H9 (cell line): ENCODE measurements at regions not wholly inside any gene's neighbourhood (a gene's known extent, or its start where the extent isn't known, plus 50 kb on each side); places are given as distances from the start of the nearest gene placed in this dataset.

Experiments
- DNase-seq: peaks from one replicate; pipeline ENCODE4 v3.0.0-alpha.2; 2017
- H2AFZ ChIP-seq: one replicate; pipeline ENCODE4 v1.6.1; 2013; ENCODE audit warnings: mild to moderate bottlenecking, low read length, control low read depth, moderate library complexity
- H2AK5ac ChIP-seq: 2 replicates; pipeline ENCODE4 v1.6.1; 2013; ENCODE audit warnings: low read length, control low read depth, mixed read lengths; ENCODE audit not compliant: insufficient read length
- H2BK120ac ChIP-seq: one replicate; pipeline ENCODE4 v1.6.1; 2013; ENCODE audit warnings: low read depth, mild to moderate bottlenecking, low read length, control low read depth, inconsistent platforms; ENCODE audit not compliant: poor library complexity, severe bottlenecking
- H2BK12ac ChIP-seq: 2 replicates; pipeline ENCODE4 v1.6.1; 2013; ENCODE audit warnings: low read length, control low read depth, mixed read lengths, low read depth; ENCODE audit not compliant: insufficient read length
- H2BK15ac ChIP-seq: 2 replicates; pipeline ENCODE4 v1.6.1; 2013; ENCODE audit warnings: low read depth, low read length, control low read depth
- H2BK20ac ChIP-seq: one replicate; pipeline ENCODE4 v1.6.1; 2013; ENCODE audit warnings: low read depth, mild to moderate bottlenecking, low read length, control low read depth, inconsistent platforms; ENCODE audit not compliant: poor library complexity, severe bottlenecking
- H2BK5ac ChIP-seq: 2 replicates; pipeline ENCODE4 v1.6.1; 2013; ENCODE audit warnings: low read length, control low read depth, mixed read lengths; ENCODE audit not compliant: insufficient read length
- H3K14ac ChIP-seq: 2 replicates; pipeline ENCODE4 v1.6.1; 2013; ENCODE audit warnings: low read length, control low read depth; ENCODE audit not compliant: insufficient read depth
- H3K18ac ChIP-seq: 2 replicates; pipeline ENCODE4 v1.6.1; 2013; ENCODE audit warnings: low read depth, mild to moderate bottlenecking, mixed read lengths, low read length, control low read depth; ENCODE audit not compliant: insufficient read length
- H3K23ac ChIP-seq: 2 replicates; pipeline ENCODE4 v1.6.1; 2013; ENCODE audit warnings: low read length, control low read depth, mixed read lengths, low read depth; ENCODE audit not compliant: insufficient read length
- H3K23me2 ChIP-seq: 2 replicates; pipeline ENCODE4 v1.6.1; 2013; ENCODE audit warnings: low read depth, mild to moderate bottlenecking, mixed read lengths, low read length, control low read depth; ENCODE audit not compliant: insufficient read length, poor library complexity, severe bottlenecking
- H3K27ac ChIP-seq: 2 replicates; pipeline ENCODE4 v1.5.1; 2013; ENCODE audit warnings: low read length, control low read depth, mixed read lengths, low read depth; ENCODE audit not compliant: insufficient read length
- H3K27me3 ChIP-seq: 2 replicates; pipeline ENCODE4 v1.6.1; 2013; ENCODE audit warnings: low read length, control low read depth, inconsistent platforms; ENCODE audit not compliant: insufficient read depth
- H3K4ac ChIP-seq: 2 replicates; pipeline ENCODE4 v1.6.1; 2013; ENCODE audit warnings: low read depth, mild to moderate bottlenecking, control low read depth, inconsistent platforms, low read length, moderate library complexity
- H3K4me1 ChIP-seq: 2 replicates; pipeline ENCODE4 v1.6.1; 2013; ENCODE audit warnings: low read length, control low read depth, inconsistent platforms; ENCODE audit not compliant: insufficient read depth
- H3K4me2 ChIP-seq: 2 replicates; pipeline ENCODE4 v1.6.1; 2013; ENCODE audit warnings: low read length, control low read depth, mixed read lengths; ENCODE audit not compliant: insufficient read length, insufficient read depth
- H3K56ac ChIP-seq: 2 replicates; pipeline ENCODE4 v1.6.1; 2013; ENCODE audit warnings: low read depth, mild to moderate bottlenecking, mixed read lengths, low read length, control low read depth; ENCODE audit not compliant: insufficient read length
- H3K79me1 ChIP-seq: 2 replicates; pipeline ENCODE4 v1.6.1; 2013; ENCODE audit warnings: low read depth, mild to moderate bottlenecking, moderate library complexity, low read length, control low read depth, inconsistent platforms; ENCODE audit not compliant: insufficient read depth, poor library complexity, severe bottlenecking
- H3K79me2 ChIP-seq: 2 replicates; pipeline ENCODE4 v1.6.1; 2013; ENCODE audit warnings: low read length, control low read depth, inconsistent platforms; ENCODE audit not compliant: insufficient read depth
- H3K9ac ChIP-seq: 2 replicates; pipeline ENCODE4 v1.6.1; 2013; ENCODE audit warnings: low read length, control low read depth, mixed read lengths; ENCODE audit not compliant: insufficient read length; ENCODE audit errors: extremely low read depth
- H3K9me3 ChIP-seq: one replicate; pipeline ENCODE4 v1.6.1; 2013; ENCODE audit warnings: low read depth, low read length, inconsistent platforms; ENCODE audit not compliant: control insufficient read depth
- H3T11ph ChIP-seq: one replicate; pipeline ENCODE4 v1.6.1; 2013; ENCODE audit warnings: mild to moderate bottlenecking, low read length, control low read depth, inconsistent platforms
- H4K20me1 ChIP-seq: one replicate; pipeline ENCODE4 v1.6.1; 2013; ENCODE audit not compliant: control insufficient read depth, insufficient read length, insufficient read depth
- H4K5ac ChIP-seq: 2 replicates; pipeline ENCODE4 v1.6.1; 2013; ENCODE audit warnings: low read depth, mild to moderate bottlenecking, mixed read lengths, low read length, control low read depth; ENCODE audit not compliant: insufficient read length
- H4K8ac ChIP-seq: replicated peaks from 2 replicates; pipeline ENCODE4 v1.6.1; 2013; ENCODE audit warnings: low read length, control low read depth, mixed read lengths, low read depth; ENCODE audit not compliant: insufficient read length
- H4K91ac ChIP-seq: 2 replicates; pipeline ENCODE4 v1.6.1; 2013; ENCODE audit warnings: low read depth, mild to moderate bottlenecking, moderate library complexity, mixed read lengths, low read length, control low read depth; ENCODE audit not compliant: insufficient read length
- H3K27ac Mint-ChIP-seq, 3 experiments: 2 replicates in 2 of 3; 3 replicates in 1 of 3; pipeline ENCODE4 v1.8.0; 2020 to 2021; ENCODE audit warnings: mixed read lengths in 3 of 3, mild to moderate bottlenecking in 1 of 3, moderate library complexity in 1 of 3
- H3K27me3 Mint-ChIP-seq: 2 replicates; pipeline ENCODE4 v1.8.0; 2021; ENCODE audit warnings: low read depth, mild to moderate bottlenecking, moderate library complexity, mixed read lengths
- H3K36me3 Mint-ChIP-seq, 3 experiments: 2 replicates in 2 of 3; 3 replicates in 1 of 3; pipeline ENCODE4 v1.8.0; 2020 to 2021; ENCODE audit warnings: low read depth in 3 of 3, mixed read lengths in 3 of 3; ENCODE audit not compliant: insufficient read depth in 1 of 3
- H3K4me1 Mint-ChIP-seq, 2 experiments: 2 replicates each; pipeline ENCODE4 v1.8.0; 2020; ENCODE audit warnings: mixed read lengths in 2 of 2
- H3K4me3 Mint-ChIP-seq, 2 experiments: 2 replicates in 1 of 2; 3 replicates in 1 of 2; pipeline ENCODE4 v1.8.0; 2020 to 2021; ENCODE audit warnings: mild to moderate bottlenecking in 2 of 2, mixed read lengths in 2 of 2, moderate library complexity in 1 of 2
- H3K9me3 Mint-ChIP-seq, 2 experiments: 2 replicates in 1 of 2; 3 replicates in 1 of 2; pipeline ENCODE4 v1.8.0; 2020; ENCODE audit warnings: mild to moderate bottlenecking in 2 of 2, mixed read lengths in 2 of 2, moderate library complexity in 1 of 2
- CTCF ChIP-seq: fragments of 200-600 bp; sonication (generic); conservative IDR thresholded peaks from 3 replicates; pipeline ENCODE4 v1.8.0; 2021; ENCODE audit warnings: antibody characterized with exemption, mild to moderate bottlenecking
- WGBS: extraction: QIAGEN DNeasy Blood & Tissue Kit; methylation state at CpG from one replicate; pipeline ENCODE4 v1.1.7; 2013; ENCODE audit warnings: missing lambda C conversion rate, low lambda C conversion rate, mixed read lengths; ENCODE audit not compliant: insufficient read length; ENCODE audit errors: extremely low coverage; 5-methylcytosine and 5-hydroxymethylcytosine counted together

- H3T11ph ChIP-seq, result no peak overlapping the region
- H2BK12ac ChIP-seq, result no peak overlapping the region
- Mint-ChIP-seq H3K9me3 (no peaks in the 10 kb centered on the region), H3K4me3 (no peak overlapping the region), H3K36me3 (no peaks in the 10 kb centered on the region; a peak in 1 of 7 replicates), H3K4me1 (peaks cover 17 to 18% of the 10 kb centered on the region in 2 experiments), H3K27ac (no peak overlapping the region), H3K27me3 (no peaks in the 10 kb centered on the region; the same call in none of the 2 replicates)
- H2BK20ac ChIP-seq, result no peak overlapping the region
- H3K56ac ChIP-seq, result no peak overlapping the region
- H3K79me2 ChIP-seq, result no peaks in the 10 kb centered on the region
- H3K4me1 ChIP-seq, result peaks cover 4% of the 10 kb centered on the region; the same call in 1 of the 2 replicates
- no peak overlapping the region for H2BK5ac ChIP-seq
- no peak overlapping the region for H4K5ac ChIP-seq
- H4K91ac ChIP-seq, result no peak overlapping the region
- no peaks in the 10 kb centered on the region for H4K20me1 ChIP-seq
- no CpG with 5 or more reads among the region's 1 CpG for WGBS
- H2BK15ac ChIP-seq, result no peak overlapping the region
- no peak overlapping the region for H2AFZ ChIP-seq
- no peak overlapping the region for H3K14ac ChIP-seq
- no peak overlapping the region for H2AK5ac ChIP-seq
- H3K9me3 ChIP-seq, result no peaks in the 10 kb centered on the region
- H4K8ac ChIP-seq, result no peak overlapping the region
- H3K18ac ChIP-seq, result no peak overlapping the region
- no peaks in the 10 kb centered on the region for H3K27me3 ChIP-seq
- H3K79me1 ChIP-seq, result no peaks in the 10 kb centered on the region
- H3K4ac ChIP-seq, result no peak overlapping the region
- H3K4me2 ChIP-seq, result no peak overlapping the region
- no peak for DNase-seq
- H3K23ac ChIP-seq, result no peak overlapping the region
- no peaks in the 10 kb centered on the region for H3K23me2 ChIP-seq
- no peak overlapping the region for H3K9ac ChIP-seq
- H3K27ac ChIP-seq, result no peak overlapping the region
- TF ChIP-seq CTCF, result no peak
- H2BK120ac ChIP-seq, result no peak overlapping the region
Observed at GRCh38 chr12:31210541-31210940, 115.4 kb downstream of the SINHCAF start.
